ENCODE measurements at regions not wholly inside any gene's neighbourhood (a gene's known extent, or its start where the extent isn't known, plus 50 kb on each side); places are given as distances from the start of the nearest gene placed in this dataset.
A peak's percentile ranks its signal among the peaks of the same experiment; 100 is the strongest.

GRCh38 chr21:35145626-35146233, 96.6 kb upstream of the RUNX1 start:
- no peak for DNase-seq

- DNase-seq: no peak
Observed at GRCh38 chr21:35144978-35145377, 95.9 kb upstream of the RUNX1 start.

- DNase-seq: peak; percentile 79
Observed at GRCh38 chr21:35142036-35142815, 93.1 kb upstream of the RUNX1 start.

GRCh38 chr21:35139382-35139715, 90.2 kb upstream of the RUNX1 start:
- DNase-seq: no peak

GRCh38 chr21:35138665-35139381, 89.7 kb upstream of the RUNX1 start:
- DNase-seq: peak; percentile 85

- peak; percentile 46 for DNase-seq
Observed at GRCh38 chr21:35136586-35137219, 87.6 kb upstream of the RUNX1 start.

DNA sequence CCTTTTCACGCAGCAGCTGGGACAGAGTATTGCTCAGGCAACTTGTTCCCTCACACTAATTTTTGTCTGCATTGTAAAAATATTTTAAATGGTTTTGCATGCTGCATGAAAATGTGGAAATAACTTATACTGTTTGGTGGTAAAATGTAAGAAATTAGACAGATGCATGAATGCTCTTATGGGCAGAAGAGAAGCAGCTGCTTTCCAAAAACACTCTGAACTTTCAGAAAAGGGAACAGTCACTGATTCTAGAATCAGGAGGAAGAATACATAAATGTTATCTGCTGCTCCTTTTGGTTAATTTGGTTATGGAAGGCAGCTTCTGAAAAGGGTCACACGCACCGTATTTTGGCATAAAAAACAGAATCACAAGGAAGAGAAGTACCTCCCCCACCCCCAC, 87.0 kb upstream of the RUNX1 start:
- DNase-seq: no peak

GRCh38 chr21:35135481-35135880, 86.4 kb upstream of the RUNX1 start:
- DNase-seq: peak; percentile 29

DNA sequence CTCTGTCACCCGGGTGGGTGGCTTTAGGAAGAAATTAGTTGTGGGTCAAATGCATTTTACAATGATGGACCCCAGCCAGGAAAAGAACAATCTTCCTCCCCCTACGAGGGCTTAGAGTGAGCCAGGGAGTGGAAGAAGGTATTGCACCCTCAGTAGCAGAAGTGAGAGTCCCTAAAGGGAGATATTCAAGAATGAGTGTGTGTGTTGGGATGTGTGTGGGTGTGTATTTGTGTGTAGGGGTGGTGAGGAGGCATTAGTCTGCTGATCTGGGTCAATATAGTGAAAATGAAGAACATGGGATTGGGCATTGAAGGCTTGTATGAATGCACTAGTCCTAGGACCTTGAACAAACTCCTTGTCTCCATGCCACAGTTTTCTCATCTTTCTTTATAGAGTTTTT, 85.2 kb upstream of the RUNX1 start:
- no peak for DNase-seq

GRCh38 chr21:35128536-35128935, 79.4 kb upstream of the RUNX1 start:
- no peak for DNase-seq

- peak; percentile 27 for DNase-seq
Observed at GRCh38 chr21:35127851-35128250, 78.7 kb upstream of the RUNX1 start.

- DNase-seq: no peak
Observed at GRCh38 chr21:35127026-35127425, 77.9 kb upstream of the RUNX1 start.

DNA sequence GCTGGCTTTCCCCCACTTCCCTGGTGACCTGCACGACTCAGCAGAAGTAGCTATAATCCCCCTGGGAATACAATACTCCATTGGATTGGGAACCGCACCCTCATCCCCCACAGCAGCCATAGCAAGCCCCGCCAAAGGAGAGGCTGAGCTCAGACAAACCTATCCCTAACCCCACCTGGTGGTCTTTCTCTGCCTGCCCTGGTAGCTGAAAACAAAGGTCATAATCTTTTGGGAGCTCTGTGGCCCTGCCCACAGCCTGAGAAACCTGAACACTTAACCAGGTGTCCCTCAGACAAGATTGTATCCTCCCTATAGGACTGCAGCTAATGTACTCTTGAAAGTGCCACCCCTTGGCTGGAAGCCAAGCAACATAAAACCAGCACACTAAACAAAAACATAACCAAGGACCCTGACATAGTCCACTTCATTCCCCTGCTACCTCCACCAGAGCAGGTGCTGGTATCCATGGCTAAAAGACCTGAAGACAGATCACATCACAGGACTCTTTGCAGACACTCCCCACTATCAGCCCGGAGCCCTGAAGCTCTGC, 71.6 kb upstream of the RUNX1 start:
- no peak for DNase-seq

DNA sequence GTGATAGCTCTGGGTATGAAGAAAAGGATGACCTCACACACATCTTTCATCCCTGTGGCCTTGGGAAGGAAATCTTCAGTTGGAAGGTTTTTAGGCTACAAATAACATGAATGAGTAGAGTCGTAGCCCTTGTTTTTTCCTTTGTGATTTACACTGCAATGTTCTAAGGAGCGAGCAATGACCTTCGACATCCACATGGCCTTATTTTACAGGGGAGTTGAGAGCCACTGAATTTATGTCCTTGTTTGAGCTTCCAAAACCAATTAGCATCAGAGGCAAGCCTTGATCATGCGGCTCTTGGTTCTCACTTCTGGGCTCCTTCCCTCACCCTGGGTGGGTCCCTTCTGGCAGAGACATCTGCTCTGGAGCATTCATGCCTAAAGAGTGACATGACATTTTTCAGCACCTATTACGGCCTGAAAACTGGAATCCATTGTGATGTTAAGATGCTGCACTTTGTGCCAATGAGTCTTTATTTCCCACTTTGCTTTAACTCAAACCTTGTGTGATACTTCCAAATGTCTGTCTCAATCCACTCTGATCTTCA, 70.5 kb upstream of the RUNX1 start:
- DNase-seq: no peak

- no peak for DNase-seq
Observed at GRCh38 chr21:35116777-35117176, 67.7 kb upstream of the RUNX1 start.

GRCh38 chr21:35113064-35113463, 64.0 kb upstream of the RUNX1 start:
- DNase-seq: peak; percentile 21

- DNase-seq: no peak
Observed at GRCh38 chr21:35111321-35111930, 62.3 kb upstream of the RUNX1 start.

DNA sequence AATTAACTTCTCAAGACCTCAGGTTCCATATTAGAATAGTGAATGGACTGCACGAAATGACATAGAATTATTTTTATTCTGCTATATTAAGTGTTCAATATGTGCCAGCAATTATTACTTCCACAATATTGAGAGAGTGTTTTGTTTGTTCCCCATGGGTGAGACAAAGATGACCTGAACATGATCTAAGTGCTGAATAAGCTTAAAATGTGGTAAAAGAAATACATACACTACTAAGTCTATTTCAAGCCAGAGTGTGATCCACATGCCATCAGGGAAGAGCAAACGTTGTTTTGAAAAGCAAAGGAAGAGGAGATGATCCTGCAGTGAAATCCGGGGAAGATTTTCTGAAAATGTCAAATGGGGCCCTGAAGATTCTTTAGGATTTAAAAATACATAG, 59.8 kb upstream of the RUNX1 start:
- no peak for DNase-seq

DNA sequence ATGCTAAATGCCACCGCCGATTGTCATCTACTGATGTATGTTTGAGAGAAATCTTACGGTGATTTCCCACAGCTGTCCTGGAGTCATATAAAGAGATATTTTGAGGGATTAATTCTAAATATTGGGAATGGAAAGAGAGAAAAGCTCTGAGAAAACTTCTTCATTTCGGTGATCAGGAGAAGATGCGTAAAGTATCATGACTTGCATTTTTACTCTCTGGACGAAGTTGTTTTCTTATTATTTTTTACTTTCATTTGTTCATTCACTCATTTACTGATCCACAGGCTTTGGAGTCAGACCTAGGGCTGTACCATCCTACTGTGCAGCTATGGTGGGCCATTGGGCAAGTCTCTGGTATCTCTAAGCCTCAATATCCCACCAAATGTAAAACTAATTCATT, 58.4 kb upstream of the RUNX1 start:
- DNase-seq: no peak

- DNase-seq: no peak
Observed at GRCh38 chr21:35106246-35106835, 57.2 kb upstream of the RUNX1 start.

GRCh38 chr21:35102488-35103371, 53.6 kb upstream of the RUNX1 start:
- no peak for DNase-seq
